GM23248 (cell line): ENCODE measurements at regions not wholly inside any gene's neighbourhood (a gene's known extent, or its start where the extent isn't known, plus 50 kb on each side); places are given as distances from the start of the nearest gene placed in this dataset.

Source experiments
- EZH2 ChIP-seq: fragments of 200-600 bp; sonication (generic); IDR thresholded peaks from 2 replicates; pipeline ENCODE4 v1.6.1; 2018; ENCODE audit warnings: antibody characterized with exemption, mild to moderate bottlenecking; ENCODE audit not compliant: insufficient read depth, poor library complexity, severe bottlenecking
- EZH2phosphoT487 ChIP-seq: fragments of 200-600 bp; sonication (generic); IDR thresholded peaks from 2 replicates; pipeline ENCODE4 v1.6.1; 2018; ENCODE audit warnings: antibody characterized with exemption, moderate library complexity, mild to moderate bottlenecking, low read depth; ENCODE audit not compliant: insufficient read depth

- TF ChIP-seq EZH2 (no peak), EZH2phosphoT487 (no peak)
Observed at GRCh38 chr4:136241221-136241986, 1290.9 kb downstream of the PCDH18 start.
